IMR-90 (cell line): ENCODE measurements at regions not wholly inside any gene's neighbourhood (a gene's known extent, or its start where the extent isn't known, plus 50 kb on each side); places are given as distances from the start of the nearest gene placed in this dataset.

Source experiments
- ATAC-seq: fragments of 200-7000 bp; cut with Tn5 transposase; 2 replicates; pipeline ENCODE4 v1.9.1; 2020; ENCODE audit warnings: low read depth, mild to moderate bottlenecking, moderate library complexity
- BruUV-seq: library from RNA; stranded (reverse); fragments of 400-500 nt; replicated peaks from 2 replicates; lab custom pipeline; 2021; lab: Mats Ljungman, UMichigan
- CTCF ChIA-PET: fragments of 300-600 bp; formaldehyde crosslinking; extraction: SDS; loops from one replicate; lab custom pipeline; 2021; ENCODE audit warnings: antibody characterized with exemption; lab: Yijun Ruan, JAX
- POLR2A ChIA-PET: fragments of 300-600 bp; sonication (Branson Sonifier 250); formaldehyde crosslinking; loops from one replicate; lab custom pipeline; 2022; ENCODE audit warnings: antibody characterized with exemption; ENCODE audit not compliant: unreplicated experiment; lab: Charles Lee
- DNase-seq: peaks from one replicate; pipeline ENCODE4 v3.0.0; 2013
- H2AFZ ChIP-seq: replicated peaks from 2 replicates; pipeline ENCODE3; 2013; ENCODE audit warnings: low read length, mild to moderate bottlenecking; ENCODE audit not compliant: poor library complexity
- H2AK5ac ChIP-seq: 2 replicates; pipeline ENCODE4 v1.6.1; 2013; ENCODE audit warnings: low read depth, low read length, inconsistent platforms
- H2AK9ac ChIP-seq: replicated peaks from 2 replicates; pipeline ENCODE3; 2013; ENCODE audit warnings: mild to moderate bottlenecking, low read depth, low read length, moderate library complexity; ENCODE audit not compliant: poor library complexity
- H2BK120ac ChIP-seq: 2 replicates; pipeline ENCODE4 v1.6.1; 2013; ENCODE audit warnings: low read depth, low read length, inconsistent platforms
- H2BK15ac ChIP-seq: 3 replicates; pipeline ENCODE4 v1.6.1; 2013; ENCODE audit warnings: low read depth, low read length, inconsistent platforms
- H2BK20ac ChIP-seq: 2 replicates; pipeline ENCODE4 v1.6.1; 2013; ENCODE audit warnings: low read depth, mild to moderate bottlenecking, inconsistent platforms, low read length, moderate library complexity
- H2BK5ac ChIP-seq: 2 replicates; pipeline ENCODE4 v1.6.1; 2013; ENCODE audit warnings: mild to moderate bottlenecking, low read depth, low read length, inconsistent platforms; ENCODE audit not compliant: poor library complexity, severe bottlenecking
- H3K14ac ChIP-seq: replicated peaks from 2 replicates; pipeline ENCODE4 v1.6.1; 2013; ENCODE audit warnings: low read depth, low read length, inconsistent platforms
- H3K18ac ChIP-seq: 2 replicates; pipeline ENCODE4 v1.6.1; 2013; ENCODE audit warnings: low read depth, low read length, control low read depth
- H3K23ac ChIP-seq: 2 replicates; pipeline ENCODE4 v1.6.1; 2013; ENCODE audit warnings: low read depth, low read length, inconsistent platforms
- H3K27ac ChIP-seq: 2 replicates; pipeline ENCODE4 v1.5.1; 2013; ENCODE audit warnings: mild to moderate bottlenecking, control low read depth, low read length; ENCODE audit not compliant: insufficient read depth
- H3K27me3 ChIP-seq: 2 replicates; pipeline ENCODE4 v1.6.1; 2013; ENCODE audit warnings: low read length; ENCODE audit not compliant: control insufficient read depth, insufficient read depth
- H3K36me3 ChIP-seq: 2 replicates; pipeline ENCODE4 v1.6.1; 2013; ENCODE audit warnings: low read length, mixed read lengths; ENCODE audit not compliant: control insufficient read depth, insufficient read depth
- H3K4ac ChIP-seq: 2 replicates; pipeline ENCODE4 v1.6.1; 2013; ENCODE audit warnings: low read depth, low read length, inconsistent platforms
- H3K4me1 ChIP-seq: 2 replicates; pipeline ENCODE4 v1.6.1; 2013; ENCODE audit warnings: low read length, mixed read lengths; ENCODE audit not compliant: control insufficient read depth, insufficient read depth
- H3K4me2 ChIP-seq: 2 replicates; pipeline ENCODE4 v1.6.1; 2013; ENCODE audit warnings: low read depth, mild to moderate bottlenecking, control low read depth, low read length, moderate library complexity
- H3K4me3 ChIP-seq: 2 replicates; pipeline ENCODE4 v1.5.1; 2013; ENCODE audit warnings: low read depth, mild to moderate bottlenecking, control low read depth, low read length, moderate library complexity; ENCODE audit not compliant: insufficient read depth
- H3K56ac ChIP-seq: 2 replicates; pipeline ENCODE4 v1.6.1; 2013; ENCODE audit warnings: low read length, inconsistent platforms; ENCODE audit not compliant: insufficient read depth; ENCODE audit errors: extremely low read depth
- H3K79me1 ChIP-seq, 2 experiments: 2 replicates each; pipeline ENCODE4 v1.6.1; 2013; ENCODE audit warnings: low read length in 2 of 2, inconsistent platforms in 1 of 2, low read depth in 1 of 2
- H3K9ac ChIP-seq: 2 replicates; pipeline ENCODE4 v1.6.1; 2013; ENCODE audit warnings: low read depth, low read length, control low read depth
- H3K9me1 ChIP-seq: 2 replicates; pipeline ENCODE4 v1.6.1; 2013; ENCODE audit warnings: low read length, inconsistent platforms; ENCODE audit not compliant: insufficient read depth
- H3K9me3 ChIP-seq: 2 replicates; pipeline ENCODE4 v1.6.1; 2013; ENCODE audit warnings: low read length; ENCODE audit not compliant: control insufficient read depth, insufficient read depth
- H4K20me1 ChIP-seq: 2 replicates; pipeline ENCODE4 v1.6.1; 2013; ENCODE audit warnings: low read length, inconsistent platforms; ENCODE audit not compliant: insufficient read depth
- H4K5ac ChIP-seq: 2 replicates; pipeline ENCODE4 v1.6.1; 2013; ENCODE audit warnings: mild to moderate bottlenecking, low read depth, low read length, control low read depth
- H4K8ac ChIP-seq, 2 experiments: 2 replicates each; pipeline ENCODE4 v1.6.1; 2013; ENCODE audit warnings: low read depth in 2 of 2, low read length in 2 of 2, control low read depth in 1 of 2, inconsistent platforms in 1 of 2
- H4K91ac ChIP-seq: 2 replicates; pipeline ENCODE4 v1.6.1; 2013; ENCODE audit warnings: low read depth, low read length, inconsistent platforms; ENCODE audit not compliant: insufficient read depth
- BHLHE40 ChIP-seq: fragments of 150-350 bp; IDR thresholded peaks from 2 replicates; pipeline ENCODE4 v1.6.1; 2016; ENCODE audit warnings: mild to moderate bottlenecking, low read depth, low read length
- ELK1 ChIP-seq: fragments of 150-350 bp; IDR thresholded peaks from 2 replicates; pipeline ENCODE4 v1.6.1; 2016; ENCODE audit warnings: low read depth, mild to moderate bottlenecking, low read length, moderate library complexity, borderline replicate concordance
- FOS ChIP-seq: fragments of 150-350 bp; IDR thresholded peaks from 2 replicates; pipeline ENCODE4 v1.6.1; 2016; ENCODE audit warnings: low read depth, low read length
- NFE2L2 ChIP-seq: fragments of 150-350 bp; IDR thresholded peaks from 2 replicates; pipeline ENCODE4 v1.6.1; 2016; ENCODE audit warnings: low read depth, mild to moderate bottlenecking, low read length
- RFX5 ChIP-seq: IDR thresholded peaks from 2 replicates; pipeline ENCODE4 v1.8.0; 2012; ENCODE audit warnings: low read depth, mild to moderate bottlenecking, low read length, moderate library complexity
- SMC3 ChIP-seq: fragments of 150-350 bp; IDR thresholded peaks from 2 replicates; pipeline ENCODE4 v1.6.1; 2016; ENCODE audit warnings: low read depth, mild to moderate bottlenecking, antibody characterized with exemption, low read length, moderate library complexity
- USF2 ChIP-seq: fragments of 150-350 bp; IDR thresholded peaks from 2 replicates; pipeline ENCODE4 v1.6.1; 2017; ENCODE audit warnings: mild to moderate bottlenecking, antibody characterized with exemption, low read length, low read depth
- WGBS, 2 experiments: methylation state at CpG; one replicate each; pipeline versions ENCODE4 v1.1.5 to v1.1.7; 2013; ENCODE audit warnings: missing lambda C conversion rate in 2 of 2; ENCODE audit not compliant: insufficient read length in 1 of 2; ENCODE audit errors: extremely low coverage in 2 of 2; 5-methylcytosine and 5-hydroxymethylcytosine counted together
- dilution Hi-C: fragments of 300-500 bp; cut with HindIII; formaldehyde crosslinking; loops from one replicate; pipeline ENCODE4 v1.14.3; 2018; ENCODE audit warnings: low sequenced_read_pairs; ENCODE audit not compliant: unreplicated experiment
- in situ Hi-C: fragments of 300-500 bp; cut with MboI; formaldehyde crosslinking; loops from 3 replicates; pipeline ENCODE4 v1.14.3; 2019; ENCODE audit warnings: low sequenced_read_pairs, inconsistent platforms, mixed read lengths
- intact Hi-C: fragments of 100-400 bp; cut with micrococcal nuclease; formaldehyde crosslinking; loops from 2 replicates; pipeline ENCODE4 v1.10.0; 2022

GRCh38 chr2:210991107-210991506, 434.7 kb downstream of the CPS1 start:
- H2BK15ac ChIP-seq: no peak overlapping the region
- H4K20me1 ChIP-seq: no peaks in the 10 kb centered on the region
- H2AFZ ChIP-seq: no peak overlapping the region
- ATAC-seq (no peak), DNase-seq (no peak)
- no peak overlapping the region for H4K91ac ChIP-seq
- no peak overlapping the region for H3K18ac ChIP-seq
- H2AK9ac ChIP-seq: no peak overlapping the region
- ChIA-PET POLR2A (no interaction called here), CTCF (no interaction called here)
- H3K14ac ChIP-seq: no peak overlapping the region
- dilution Hi-C loops (no loop called here), in situ Hi-C loops (no loop called here), intact Hi-C loops (no loop called here)
- no peak overlapping the region for H3K56ac ChIP-seq
- no peak overlapping the region for H2BK120ac ChIP-seq
- H4K5ac ChIP-seq: no peak overlapping the region
- no peaks in the 10 kb centered on the region for H3K79me1 ChIP-seq
- no peak overlapping the region for H2BK20ac ChIP-seq
- WGBS, 2 experiments: no CpG with 5 or more reads among the region's 3 CpGs
- H4K8ac ChIP-seq: no peak overlapping the region
- H3K4me1 ChIP-seq: no peaks in the 10 kb centered on the region
- TF ChIP-seq ELK1: no peak
- no peak for TF ChIP-seq RFX5
- TF ChIP-seq SMC3: no peak
- no peak for TF ChIP-seq FOS
- TF ChIP-seq USF2: no peak
- TF ChIP-seq BHLHE40: no peak
- TF ChIP-seq NFE2L2: no peak
- H3K9ac ChIP-seq: no peak overlapping the region
- peaks cover 4% of the 10 kb centered on the region; the same call in 1 of the 2 replicates for H3K9me3 ChIP-seq
- H3K36me3 ChIP-seq: no peaks in the 10 kb centered on the region
- H3K4me2 ChIP-seq: no peak overlapping the region
- no peaks in the 10 kb centered on the region for H3K9me1 ChIP-seq
- H3K23ac ChIP-seq: no peak overlapping the region
- no peak overlapping the region for H2AK5ac ChIP-seq
- no peak overlapping the region for H3K4ac ChIP-seq
- H3K4me3 ChIP-seq: no peak overlapping the region
- H2BK5ac ChIP-seq: no peak overlapping the region
- no peaks in the 10 kb centered on the region for H3K27me3 ChIP-seq
- no peak overlapping the region for H3K27ac ChIP-seq
- BruUV-seq: no TSS peak
